Gastroesophageal sphincter (tissue), 4 donors: ENCODE measurements at regions not wholly inside any gene's neighbourhood (a gene's known extent, or its start where the extent isn't known, plus 50 kb on each side); places are given as distances from the start of the nearest gene placed in this dataset.
"Not testable (repeated sequence)": the region's sequence is repeated elsewhere in the genome, so short reads cannot be mapped to it uniquely, and the experiment has no call there.

Experiments
- ATAC-seq: fragments of 150-250 bp; one replicate; pipeline ENCODE4 v1.9.1; 2016; ENCODE audit warnings: mild to moderate bottlenecking, moderate library complexity
- H3K27ac ChIP-seq, 4 donors: fragments of 200-600 bp; sonication (generic) in 3 of 4; 1 replicate in 3 of 4; 2 replicates in 1 of 4; pipeline ENCODE4 v1.5.1; 2016 to 2019
- H3K27me3 ChIP-seq: fragments of 200-600 bp; sonication (generic); one replicate; pipeline ENCODE4 v1.5.1; 2019
- H3K36me3 ChIP-seq, 2 donors: fragments of 200-600 bp; sonication (generic); one replicate each; pipeline ENCODE4 v1.5.1; 2019; ENCODE audit warnings: control low read depth in 1 of 2
- H3K4me1 ChIP-seq, 3 donors: fragments of 200-600 bp; sonication (generic); 1 replicate in 2 of 3; 2 replicates in 1 of 3; pipeline ENCODE4 v1.5.1; 2016 to 2019; ENCODE audit warnings: control low read depth in 2 of 3
- H3K4me3 ChIP-seq, 2 donors: fragments of 200-600 bp; sonication (generic); one replicate each; pipeline ENCODE4 v1.5.1; 2019; ENCODE audit warnings: mild to moderate bottlenecking in 1 of 2, moderate library complexity in 1 of 2
- H3K9me3 ChIP-seq, 3 donors: fragments of 200-600 bp; sonication (generic); one replicate each; pipeline ENCODE4 v1.5.1; 2017 to 2019; ENCODE audit warnings: control low read depth in 2 of 3
- CTCF ChIP-seq, 4 experiments: fragments of 200-600 bp in 2 of 4; fragments of 450-650 bp in 2 of 4; sonication (generic) in 1 of 4; IDR thresholded peaks; one replicate each; pipeline ENCODE4 v1.5.1; 2017 to 2019; ENCODE audit warnings: antibody characterized with exemption in 4 of 4, mild to moderate bottlenecking in 2 of 4, moderate library complexity in 2 of 4
- EP300 ChIP-seq: sonication (generic); formaldehyde crosslinking; IDR thresholded peaks from one replicate; pipeline ENCODE4 v1.6.1; 2017; ENCODE audit warnings: antibody characterized with exemption, mild to moderate bottlenecking
- POLR2A ChIP-seq, 2 donors: fragments of 450-650 bp; IDR thresholded peaks; one replicate each; pipeline ENCODE4 v1.6.1; 2017; ENCODE audit warnings: antibody characterized with exemption in 2 of 2, mild to moderate bottlenecking in 2 of 2, moderate library complexity in 1 of 2
- POLR2AphosphoS5 ChIP-seq: sonication (generic); formaldehyde crosslinking; IDR thresholded peaks from one replicate; pipeline ENCODE4 v1.6.1; 2017; ENCODE audit warnings: antibody characterized with exemption
- WGBS, 2 donors: methylation state at CpG; one replicate each; pipeline ENCODE4 v1.1.5; 2018; ENCODE audit warnings: low coverage in 1 of 2; 5-methylcytosine and 5-hydroxymethylcytosine counted together

- Histone ChIP-seq H3K4me3 (no peak overlapping the region), H3K27me3 (no peaks in the 10 kb centered on the region), H3K27ac (no peak overlapping the region), H3K36me3 (no peaks in the 10 kb centered on the region), H3K4me1 (no peaks in the 10 kb centered on the region), H3K9me3 (no peaks in the 10 kb centered on the region)
- ATAC-seq, result no peak
- WGBS, 2 donors, result 70 to 97% methylated on average over 2 of the region's 2 CpGs
- no peak for TF ChIP-seq CTCF (IDR thresholded peaks at IDR 0.05)
- TF ChIP-seq POLR2AphosphoS5, result no peak
- TF ChIP-seq POLR2A (IDR thresholded peaks at IDR 0.05), result no peak
- TF ChIP-seq EP300, result no peak
These were observed 73.5 kb upstream of the RASGRP1 start for GRCh38 chr15:38638126-38638525.

DNA sequence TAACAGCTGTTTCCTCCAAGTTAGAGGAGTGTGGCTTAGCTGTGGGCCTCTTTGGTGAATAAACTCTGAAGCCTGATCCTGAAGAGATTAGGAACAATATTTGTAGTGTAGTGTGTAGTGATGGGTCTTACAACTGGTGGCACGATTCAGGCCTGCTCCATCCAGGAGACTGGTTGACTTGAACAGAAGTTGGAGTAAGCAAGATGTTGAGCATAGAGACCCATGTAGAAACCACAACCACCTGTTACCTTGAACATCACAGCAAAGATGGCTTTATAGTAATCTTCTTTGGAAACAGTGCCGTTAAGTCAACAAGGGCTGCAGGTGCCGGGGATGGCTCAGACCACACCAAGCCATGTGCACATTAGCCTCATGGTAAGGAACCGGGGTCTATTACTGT lies 74.2 kb upstream of the RASGRP1 start:
- ATAC-seq, result no peak
- no peaks in the 10 kb centered on the region for H3K4me1 ChIP-seq
- no peaks in the 10 kb centered on the region for H3K36me3 ChIP-seq
- TF ChIP-seq POLR2A (IDR thresholded peaks at IDR 0.05), result no peak
- TF ChIP-seq EP300, result no peak
- TF ChIP-seq CTCF (IDR thresholded peaks at IDR 0.05), result no peak
- TF ChIP-seq POLR2AphosphoS5, result no peak
- H3K27ac ChIP-seq, result no peak overlapping the region
- H3K4me3 ChIP-seq, result no peak overlapping the region
- H3K9me3 ChIP-seq, result peaks cover 0 to 6% (median 0%) of the 10 kb centered on the region in 3 donors
- no peaks in the 10 kb centered on the region for H3K27me3 ChIP-seq
- WGBS, 2 donors, result 77% methylated on average over 4 of the region's 4 CpGs; no CpG with 5 or more reads in 1 of the 2 donors

DNA sequence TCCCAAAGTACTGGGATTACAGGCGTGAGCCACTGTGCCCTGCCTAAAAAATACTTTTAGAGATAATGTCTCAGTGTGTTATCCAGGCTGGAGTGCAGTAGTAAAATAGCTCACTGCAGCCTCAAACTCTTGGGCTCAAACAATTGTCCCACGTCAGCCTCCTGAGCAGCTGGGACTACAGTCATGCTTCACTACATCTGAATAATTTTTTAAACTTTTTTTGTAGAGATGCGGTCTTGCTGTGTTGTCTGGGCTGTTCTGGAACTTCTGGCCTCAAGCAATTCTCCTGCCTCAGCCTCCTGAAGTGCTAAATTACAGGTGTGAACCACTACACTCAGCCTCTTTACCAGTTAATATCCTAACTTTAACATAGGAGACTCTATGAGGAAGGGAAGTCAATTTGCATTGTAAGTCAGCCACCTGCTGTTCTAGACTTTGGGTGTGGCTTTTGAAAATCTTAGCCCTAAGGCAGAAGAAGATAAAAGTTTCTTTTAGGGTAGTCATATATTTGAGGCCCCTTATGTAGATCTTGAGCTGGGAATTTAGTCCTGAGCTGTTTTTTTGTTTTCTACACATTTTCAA lies 78.2 kb upstream of the RASGRP1 start:
- TF ChIP-seq POLR2A (IDR thresholded peaks at IDR 0.05) (no peak), CTCF (IDR thresholded peaks at IDR 0.05) (no peak), POLR2AphosphoS5 (no peak), EP300 (no peak)
- Histone ChIP-seq H3K27me3 (peaks cover 11% of the 10 kb centered on the region), H3K36me3 (no peaks in the 10 kb centered on the region), H3K4me1 (no peaks in the 10 kb centered on the region), H3K27ac (no peak overlapping the region), H3K9me3 (peaks cover 0 to 15% (median 0%) of the 10 kb centered on the region in 3 donors), H3K4me3 (no peak overlapping the region)
- WGBS, 2 donors, result 69 to 80% methylated on average over 2 of the region's 3 CpGs
- ATAC-seq, result no peak

DNA sequence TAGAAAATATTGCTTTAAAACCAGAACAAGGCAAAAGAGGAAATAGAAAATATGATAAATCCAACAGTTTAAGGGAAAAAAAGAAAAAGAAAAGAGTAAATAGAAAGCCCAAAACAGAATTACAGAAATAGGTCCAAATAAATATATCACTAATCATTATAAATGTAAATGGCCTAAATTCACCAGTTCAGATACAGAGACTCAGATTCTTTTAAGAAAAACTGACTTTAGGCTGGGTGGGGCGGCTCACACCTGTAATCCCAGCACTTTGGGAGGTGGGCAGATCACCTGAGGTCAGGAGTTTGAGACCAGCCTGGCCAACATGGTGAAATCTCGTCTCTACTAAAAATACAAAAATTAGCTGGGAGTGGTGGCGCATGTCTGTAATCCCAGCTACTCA lies 79.7 kb upstream of the RASGRP1 start:
- ATAC-seq, H3K36me3 ChIP-seq, H3K4me1 ChIP-seq, H3K27ac ChIP-seq, H3K4me3 ChIP-seq: not testable (repeated sequence)
- Histone ChIP-seq H3K9me3 (peaks cover 0 to 16% (median 0%) of the 10 kb centered on the region in 3 donors), H3K27me3 (peaks cover 11% of the 10 kb centered on the region)
- 76 to 94% methylated on average over 2 to 3 of the region's 3 CpGs for WGBS, 2 donors

DNA sequence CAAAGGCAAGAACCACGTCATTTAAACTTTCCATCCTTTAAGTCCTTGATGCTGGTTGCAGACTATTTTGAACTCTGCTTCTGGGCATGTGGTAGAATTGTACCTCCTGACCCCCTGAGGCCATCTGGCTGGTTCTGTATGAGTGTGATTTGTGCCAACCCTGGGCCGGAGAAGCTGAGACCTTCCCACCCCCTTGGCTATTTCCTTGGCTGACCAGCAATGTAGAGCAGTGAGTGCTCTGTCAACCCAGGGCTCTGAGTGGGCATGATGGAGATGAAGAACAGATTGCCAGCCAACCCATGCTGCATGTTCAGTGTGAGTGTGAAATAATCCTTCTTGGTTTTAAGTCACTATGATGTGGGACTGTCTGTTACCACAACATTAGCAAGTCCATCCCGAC lies 82.1 kb upstream of the RASGRP1 start:
- Histone ChIP-seq H3K9me3 (peaks cover 0 to 20% (median 0%) of the 10 kb centered on the region in 3 donors), H3K36me3 (no peaks in the 10 kb centered on the region), H3K4me3 (no peak overlapping the region), H3K27ac (no peak overlapping the region), H3K27me3 (peaks cover 11% of the 10 kb centered on the region), H3K4me1 (no peaks in the 10 kb centered on the region)
- no peak for TF ChIP-seq EP300
- no peak for TF ChIP-seq CTCF (IDR thresholded peaks at IDR 0.05)
- no peak for TF ChIP-seq POLR2AphosphoS5
- no peak for TF ChIP-seq POLR2A (IDR thresholded peaks at IDR 0.05)
- no peak for ATAC-seq
- WGBS, 2 donors, result 66 to 93% methylated on average over 2 to 3 of the region's 3 CpGs
